GM18909 (cell line): ENCODE measurements at regions not wholly inside any gene's neighbourhood (a gene's known extent, or its start where the extent isn't known, plus 50 kb on each side); places are given as distances from the start of the nearest gene placed in this dataset.
"Not testable (repeated sequence)": the region's sequence is repeated elsewhere in the genome, so short reads cannot be mapped to it uniquely, and the experiment has no call there.

ENCODE experiments used
- ATAC-seq: cut with Tn5 transposase; IDR thresholded peaks from one replicate; pipeline ENCODE4 v1.9.1; 2021; ENCODE audit warnings: mild to moderate bottlenecking; ENCODE audit not compliant: unreplicated experiment, poor library complexity

DNA sequence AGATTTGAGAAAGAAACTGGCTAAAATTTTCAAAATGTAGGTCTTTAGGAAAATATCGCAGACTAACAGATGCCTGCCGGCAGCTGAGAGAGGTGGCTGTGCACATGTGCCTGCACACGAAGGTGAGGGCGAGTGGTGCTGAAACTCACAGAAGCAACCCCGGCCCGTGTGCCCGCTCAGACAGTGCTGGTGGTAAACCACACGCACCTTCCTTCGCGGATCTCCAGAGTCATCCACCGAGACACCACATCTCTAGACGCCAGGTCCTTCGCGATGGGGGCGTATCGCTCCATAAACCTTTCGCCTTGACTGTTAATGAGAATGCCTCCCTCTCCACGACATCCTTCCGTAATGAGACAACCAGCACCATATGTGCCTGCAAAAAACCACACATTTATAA is 68.5 kb upstream of the TNK2 start:
- ATAC-seq = not testable (repeated sequence)

GRCh38 chr3:195974281-195974680 is 65.9 kb upstream of the TNK2 start:
- ATAC-seq = not testable (repeated sequence)

DNA sequence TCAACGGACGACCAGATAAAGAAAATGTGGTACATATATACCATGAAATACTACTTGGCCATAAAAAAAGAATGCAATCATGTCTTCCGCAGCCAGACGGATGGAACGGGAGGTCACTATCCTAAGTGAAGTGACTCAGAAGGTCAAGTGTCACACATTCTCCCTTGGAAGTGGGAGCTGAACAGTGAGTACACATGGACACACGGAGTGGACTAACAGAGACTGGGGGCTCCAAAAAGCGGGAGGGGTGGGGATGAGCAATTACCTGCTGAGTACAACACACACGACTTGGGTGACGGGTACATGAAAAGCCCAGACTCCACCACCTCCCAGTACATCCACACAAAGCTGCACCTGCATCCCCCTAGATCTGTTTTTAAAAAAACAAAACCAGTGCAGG is 62.5 kb upstream of the TNK2 start:
- ATAC-seq = not testable (repeated sequence)

GRCh38 chr3:195969838-195970776 is 61.8 kb upstream of the TNK2 start:
- not testable (repeated sequence) for ATAC-seq

GRCh38 chr3:195969341-195969740 is 61.0 kb upstream of the TNK2 start:
- ATAC-seq = not testable (repeated sequence)

DNA sequence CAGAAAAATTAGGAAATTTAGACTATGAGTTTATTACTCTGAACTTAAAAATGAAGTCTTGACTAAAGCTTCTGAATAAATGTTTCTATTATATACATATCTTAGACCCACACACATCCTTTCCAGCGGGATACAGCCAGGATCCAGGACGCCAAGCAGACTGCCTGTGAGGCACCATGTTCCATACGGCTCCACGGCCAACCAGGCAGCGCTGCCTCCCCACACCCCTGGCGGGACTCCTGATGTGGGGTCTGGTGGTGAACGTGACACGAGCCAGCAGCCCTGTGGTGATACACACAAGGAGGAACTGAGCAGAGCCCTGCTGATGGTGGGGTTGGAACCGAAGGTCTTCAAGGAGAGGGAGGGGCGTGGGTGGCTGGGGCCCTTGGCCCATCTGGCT is 59.8 kb upstream of the TNK2 start:
- not testable (repeated sequence) for ATAC-seq

- not testable (repeated sequence) for ATAC-seq
Measured at GRCh38 chr3:195967387-195967720, 59.0 kb upstream of the TNK2 start.

DNA sequence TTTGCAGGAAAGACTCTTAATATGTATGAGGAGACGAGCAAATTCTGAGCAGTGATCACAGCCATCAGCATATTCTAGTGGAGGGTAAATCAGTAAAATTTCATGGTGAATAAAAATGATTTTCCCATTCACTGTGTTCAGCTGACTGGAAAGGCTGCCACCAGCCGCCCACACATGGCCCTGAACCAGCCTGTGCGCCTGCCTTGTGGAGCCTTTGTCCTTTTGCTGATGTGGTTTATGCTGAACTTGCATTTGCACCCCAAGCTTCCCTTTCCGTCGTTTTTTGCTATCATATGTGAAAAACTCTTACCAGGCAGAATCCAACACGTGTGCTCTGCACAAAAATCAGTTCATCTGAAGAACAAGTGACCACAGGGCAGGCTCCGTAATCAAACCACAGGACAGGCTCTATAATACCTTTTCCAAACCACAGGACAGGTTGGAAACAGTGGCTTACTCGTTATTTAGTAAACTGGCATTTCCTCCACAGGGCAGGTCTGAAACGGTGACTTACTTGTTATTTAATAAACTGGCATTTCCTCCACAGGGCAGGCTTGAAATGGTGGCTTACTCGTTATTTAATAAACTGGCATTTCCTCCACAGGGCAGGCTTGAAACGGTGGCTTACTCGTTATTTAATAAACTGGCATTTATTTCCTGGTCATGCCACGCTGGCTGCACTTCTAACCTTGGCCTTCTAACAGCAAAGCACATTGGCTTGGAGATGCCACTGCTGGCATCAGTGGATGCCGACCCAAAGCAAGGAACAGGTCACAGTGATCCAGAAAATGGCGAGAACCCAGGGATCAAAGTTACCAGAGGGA is 58.4 kb upstream of the TNK2 start:
- ATAC-seq = not testable (repeated sequence)

GRCh38 chr3:195965217-195965616 is 56.9 kb upstream of the TNK2 start:
- ATAC-seq = not testable (repeated sequence)

DNA sequence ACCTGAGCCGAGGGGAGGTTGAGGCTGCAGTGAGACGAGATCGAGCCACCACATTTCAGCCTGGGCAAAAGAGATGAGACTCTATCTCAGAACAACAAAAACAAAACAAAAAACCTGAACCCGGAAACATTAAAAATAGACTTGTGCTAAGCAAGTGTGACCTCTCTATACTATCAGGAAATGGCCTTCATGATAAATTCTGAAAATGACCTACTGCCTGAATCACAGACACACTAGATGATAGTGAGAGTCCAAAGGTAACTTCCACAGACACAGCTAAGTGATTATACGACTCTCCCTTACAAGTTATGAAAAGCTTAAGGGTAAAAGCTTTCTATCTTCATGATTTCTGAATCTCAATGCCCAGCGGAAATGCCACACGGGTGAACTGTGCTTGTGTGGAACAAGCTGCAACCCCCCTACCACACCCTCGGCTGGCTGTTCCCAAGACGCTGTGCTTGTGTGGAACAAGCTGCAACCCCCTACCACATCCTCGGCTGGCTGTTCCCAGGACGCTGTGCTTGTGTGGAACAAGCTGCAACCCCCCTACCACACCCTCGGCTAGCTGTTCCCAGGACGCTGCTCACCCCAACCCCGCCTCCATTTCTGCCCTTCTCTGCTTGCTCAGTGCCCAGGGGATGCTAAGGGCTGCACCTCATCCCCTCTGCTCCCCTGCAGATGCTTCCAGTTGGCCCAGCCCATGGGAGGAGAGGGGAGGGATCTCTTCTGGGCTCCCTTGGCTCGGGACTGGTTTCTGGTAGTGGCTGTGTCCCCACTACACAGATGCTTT is 56.2 kb upstream of the TNK2 start:
- not testable (repeated sequence) for ATAC-seq

GRCh38 chr3:195962222-195962621 is 53.9 kb upstream of the TNK2 start:
- not testable (repeated sequence) for ATAC-seq

DNA sequence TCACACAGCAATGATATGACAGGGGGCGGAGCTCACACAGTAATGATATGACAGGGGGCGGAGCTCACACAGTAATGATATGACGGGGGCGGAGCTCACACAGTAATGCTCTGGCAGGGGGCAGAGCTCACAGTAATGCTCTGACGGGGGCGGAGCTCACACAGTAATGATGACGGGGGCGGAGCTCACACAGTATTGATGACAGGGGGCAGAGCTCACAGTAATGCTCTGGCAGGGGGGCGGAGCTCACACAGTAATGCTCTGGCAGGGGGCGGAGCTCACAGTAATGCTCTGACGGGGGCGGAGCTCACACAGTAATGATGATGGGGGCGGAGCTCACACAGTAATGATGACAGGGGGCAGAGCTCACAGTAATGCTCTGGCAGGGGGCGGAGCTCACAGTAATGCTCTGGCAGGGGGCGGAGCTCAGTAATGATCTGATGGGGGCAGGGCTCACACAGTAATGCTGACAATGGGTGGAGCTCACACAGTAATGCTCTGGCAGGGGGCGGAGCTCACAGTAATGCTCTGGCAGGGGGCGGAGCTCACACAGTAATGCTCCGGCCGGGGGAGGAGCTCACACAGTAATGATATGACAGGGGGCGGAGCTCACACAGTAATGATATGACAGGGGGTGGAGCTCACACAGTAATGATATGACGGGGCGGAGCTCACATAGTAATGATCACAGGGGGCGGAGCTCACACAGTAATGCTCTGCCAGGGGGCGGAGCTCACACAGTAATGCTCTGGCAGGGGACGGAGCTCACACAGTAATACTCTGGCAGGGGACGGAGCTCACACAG is 52.8 kb upstream of the TNK2 start:
- ATAC-seq = not testable (repeated sequence)

DNA sequence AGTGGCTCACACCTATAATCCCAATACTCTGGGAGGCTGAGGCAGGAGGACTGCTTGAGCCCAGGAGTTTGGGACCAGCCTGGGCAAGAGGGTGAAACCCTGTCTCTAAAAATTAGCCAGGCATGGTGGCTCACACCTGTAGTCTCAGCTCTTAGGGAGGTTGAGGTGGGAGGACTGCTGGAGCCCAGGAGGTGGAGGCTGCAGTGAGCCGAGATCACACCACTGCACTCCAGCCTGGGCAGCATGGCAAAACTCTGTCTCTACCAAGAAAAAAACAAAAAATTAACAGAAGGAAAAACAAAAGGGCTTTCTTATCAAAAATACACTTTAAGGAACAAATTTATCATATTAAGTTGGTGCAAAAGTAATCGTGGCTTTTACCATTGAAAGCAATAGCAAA is 51.8 kb upstream of the TNK2 start:
- ATAC-seq = not testable (repeated sequence)

DNA sequence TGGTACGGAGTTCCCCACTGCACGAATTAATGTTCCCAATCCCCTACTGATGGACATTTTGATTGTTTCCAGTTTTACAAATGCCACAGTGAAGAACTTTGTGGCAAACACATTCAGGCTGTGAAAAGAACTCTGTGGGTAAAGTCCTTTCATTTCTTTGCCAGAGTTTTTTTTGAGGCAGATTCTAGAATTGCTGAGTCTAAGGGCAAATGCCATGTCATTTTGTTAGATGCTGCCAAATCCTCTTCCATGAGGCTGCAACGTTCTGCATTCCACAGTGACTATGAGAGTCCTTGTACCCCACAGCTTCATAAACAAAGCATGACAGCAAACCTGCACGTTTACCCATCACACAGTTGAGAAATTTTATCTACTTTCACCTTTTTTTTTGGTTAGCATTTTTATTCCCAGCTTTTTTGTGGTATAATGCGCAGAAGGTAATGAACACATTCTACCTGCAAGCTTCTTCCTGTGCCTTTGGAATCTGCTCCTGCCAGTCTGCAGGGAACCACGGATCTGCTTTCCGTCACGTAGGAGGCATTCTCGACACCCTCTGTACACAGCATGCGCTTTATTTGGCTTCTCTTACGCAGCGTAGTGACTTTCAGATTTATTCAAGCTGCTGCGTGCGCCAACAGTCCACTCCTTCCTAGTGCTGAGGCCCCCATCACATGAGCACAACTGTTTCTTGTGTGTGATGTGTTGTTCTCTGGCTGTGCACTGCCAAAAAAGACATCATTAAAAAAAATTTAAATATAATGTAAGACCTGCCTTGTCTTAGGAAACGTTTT is 51.2 kb upstream of the TNK2 start:
- not testable (repeated sequence) for ATAC-seq

GRCh38 chr3:195958736-195959135 is 50.4 kb upstream of the TNK2 start:
- ATAC-seq = not testable (repeated sequence)
